Inflammatory macrophage treated with lipopolysaccharide for 1 hour (primary cell): ENCODE measurements at regions not wholly inside any gene's neighbourhood (a gene's known extent, or its start where the extent isn't known, plus 50 kb on each side); places are given as distances from the start of the nearest gene placed in this dataset.
"Not testable (repeated sequence)": the region's sequence is repeated elsewhere in the genome, so short reads cannot be mapped to it uniquely, and the experiment has no call there.

ENCODE experiments used
- DNase-seq, 2 donors: peaks; one replicate each; pipeline ENCODE4 v3.0.0-alpha.2; 2020 to 2022

GRCh38 chr1:244301595-244302130, 150.0 kb downstream of the ADSS2 start:
- no peak for DNase-seq

- peak in 1 of 2 donors; percentile 70 for DNase-seq
These were observed 148.7 kb downstream of the ADSS2 start for GRCh38 chr1:244302876-244303609.

- DNase-seq, result no peak
These were observed 148.1 kb downstream of the ADSS2 start for GRCh38 chr1:244303610-244303969.

GRCh38 chr1:244304156-244304555, 147.6 kb downstream of the ADSS2 start:
- peak; percentile 76 to 90 for DNase-seq

- DNase-seq, result peak; percentile 35 to 72
These were observed 147.1 kb downstream of the ADSS2 start for GRCh38 chr1:244304656-244305055.

GRCh38 chr1:244305776-244306341, 145.8 kb downstream of the ADSS2 start:
- DNase-seq, result no peak

- DNase-seq, result no peak
These were observed 145.2 kb downstream of the ADSS2 start for GRCh38 chr1:244306544-244306943.

GRCh38 chr1:244309191-244309590, 142.5 kb downstream of the ADSS2 start:
- not testable (repeated sequence) for DNase-seq

- DNase-seq, result no peak
These were observed 139.8 kb downstream of the ADSS2 start for GRCh38 chr1:244311784-244312532.

GRCh38 chr1:244313346-244313745, 138.4 kb downstream of the ADSS2 start:
- DNase-seq, result no peak

- no peak for DNase-seq
These were observed 136.7 kb downstream of the ADSS2 start for GRCh38 chr1:244314921-244315559.

- no peak for DNase-seq
These were observed 135.7 kb downstream of the ADSS2 start for GRCh38 chr1:244315996-244316395.

- DNase-seq, result no peak
These were observed 135.3 kb downstream of the ADSS2 start for GRCh38 chr1:244316407-244316806.

GRCh38 chr1:244316986-244317655, 134.6 kb downstream of the ADSS2 start:
- DNase-seq, result no peak

- no peak for DNase-seq
These were observed 133.6 kb downstream of the ADSS2 start for GRCh38 chr1:244318078-244318477.

- no peak for DNase-seq
These were observed 133.2 kb downstream of the ADSS2 start for GRCh38 chr1:244318512-244318911.

GRCh38 chr1:244319283-244320132, 132.2 kb downstream of the ADSS2 start:
- DNase-seq, result peak; percentile 92 to 97

GRCh38 chr1:244322181-244322580, 129.5 kb downstream of the ADSS2 start:
- DNase-seq, result no peak

- peak; percentile 81 to 84 for DNase-seq
These were observed 128.8 kb downstream of the ADSS2 start for GRCh38 chr1:244322791-244323521.

GRCh38 chr1:244324176-244324883, 127.4 kb downstream of the ADSS2 start:
- no peak for DNase-seq
